HCT116 (cell line): ENCODE measurements at regions not wholly inside any gene's neighbourhood (a gene's known extent, or its start where the extent isn't known, plus 50 kb on each side); places are given as distances from the start of the nearest gene placed in this dataset.

Source experiments
- CBX3 ChIP-seq: IDR thresholded peaks from 2 replicates; pipeline ENCODE4 v1.6.1; 2012; ENCODE audit warnings: low read depth
- CTCF ChIP-seq, 3 experiments: fragments of 200-600 bp in 1 of 3; sonication (generic) in 1 of 3; IDR thresholded peaks in 2 of 3; conservative IDR thresholded peaks in 1 of 3; 2 replicates each; pipeline ENCODE4 v1.5.1; 2012 to 2017; ENCODE audit warnings: low read depth in 2 of 3, low read length in 2 of 3, antibody characterized with exemption in 1 of 3, borderline replicate concordance in 1 of 3, control low read depth in 1 of 3, mild to moderate bottlenecking in 1 of 3, mixed read lengths in 1 of 3, mixed run types in 1 of 3, moderate library complexity in 1 of 3; ENCODE audit not compliant: insufficient read depth in 1 of 3
- EGR1 ChIP-seq: IDR thresholded peaks from 2 replicates; pipeline ENCODE4 v1.6.1; 2012; ENCODE audit warnings: low read depth
- ELF1 ChIP-seq: IDR thresholded peaks from 2 replicates; pipeline ENCODE4 v1.6.1; 2012; ENCODE audit warnings: low read depth, borderline replicate concordance
- EZH2 ChIP-seq: fragments of 200-600 bp; sonication (generic); IDR thresholded peaks from 2 replicates; pipeline ENCODE4 v1.6.1; 2017; ENCODE audit warnings: antibody characterized with exemption, mixed run types
- EZH2phosphoT487 ChIP-seq: fragments of 200-600 bp; IDR thresholded peaks from 2 replicates; pipeline ENCODE4 v1.6.1; 2018; ENCODE audit warnings: antibody characterized with exemption, borderline replicate concordance
- JUND ChIP-seq: IDR thresholded peaks from 2 replicates; pipeline ENCODE4 v1.6.1; 2012
- MAX ChIP-seq: IDR thresholded peaks from 2 replicates; pipeline ENCODE4 v1.6.1; 2012
- POLR2A ChIP-seq: IDR thresholded peaks from 2 replicates; pipeline ENCODE4 v1.7.0; 2011; ENCODE audit warnings: borderline replicate concordance; ENCODE audit not compliant: insufficient read depth, insufficient read length; ENCODE audit errors: extremely low read depth
- POLR2AphosphoS5 ChIP-seq: IDR thresholded peaks from 2 replicates; pipeline ENCODE4 v1.6.1; 2011; ENCODE audit warnings: mild to moderate bottlenecking, low read depth, low read length, moderate library complexity
- SIN3A ChIP-seq: IDR thresholded peaks from 2 replicates; pipeline ENCODE4 v1.6.1; 2012; ENCODE audit warnings: low read depth
- TCF7L2 ChIP-seq: IDR thresholded peaks from 2 replicates; pipeline ENCODE4 v1.7.0; 2011; ENCODE audit warnings: borderline replicate concordance, inconsistent platforms; ENCODE audit not compliant: insufficient read depth, insufficient read length; ENCODE audit errors: extremely low read depth
- YY1 ChIP-seq: IDR thresholded peaks from 2 replicates; pipeline ENCODE4 v1.6.1; 2011; ENCODE audit warnings: low read length, low read depth, moderate library complexity, mild to moderate bottlenecking; ENCODE audit not compliant: insufficient replicate concordance; ENCODE audit errors: extremely low read depth

GRCh38 chr6:105985816-105986632 lies 100.1 kb upstream of the PRDM1 start:
- TF ChIP-seq CTCF (IDR thresholded peaks at IDR 0.05 in 2 of 3, conservative IDR thresholded peaks at IDR 0.05 in 1 of 3; ENCODE audit: borderline replicate concordance in 1 of 3, insufficient read depth in 1 of 3, low read depth in 2 of 3, low read length in 2 of 3) (no peak), EZH2 (no peak), EGR1 (no peak), YY1 (no peak), POLR2A (no peak), JUND (no peak), ELF1 (no peak), MAX (no peak), SIN3A (no peak), EZH2phosphoT487 (no peak), POLR2AphosphoS5 (no peak), TCF7L2 (no peak), CBX3 (no peak)
